ENCODE measurements at regions not wholly inside any gene's neighbourhood (a gene's known extent, or its start where the extent isn't known, plus 50 kb on each side); places are given as distances from the start of the nearest gene placed in this dataset.
"Not testable (repeated sequence)": the region's sequence is repeated elsewhere in the genome, so short reads cannot be mapped to it uniquely, and the experiment has no call there.

DNA sequence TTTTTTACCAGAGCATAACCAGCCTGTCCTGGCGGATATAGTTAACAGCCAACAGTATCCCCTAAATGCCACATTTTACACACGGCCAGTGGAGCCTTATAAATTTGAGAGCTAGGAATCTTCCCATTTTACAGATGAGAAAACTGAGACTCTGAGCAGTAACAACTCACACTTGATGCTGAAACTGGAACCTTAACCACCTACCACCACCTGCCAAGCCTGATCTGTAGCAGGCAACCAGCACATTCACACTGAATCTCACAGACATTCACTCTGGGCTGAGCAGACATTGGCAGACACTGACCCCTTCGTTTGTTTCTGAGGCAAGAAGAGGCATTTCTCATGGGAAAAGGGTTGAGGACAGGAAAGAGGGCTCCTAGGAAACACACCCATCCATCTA is 178.2 kb downstream of the BCL2L11 start:
- not testable (repeated sequence) for TF ChIP-seq POLR2AphosphoS5 (IDR thresholded peaks at IDR 0.05; ENCODE audit: low read depth, low read length); TAF1 (IDR thresholded peaks at IDR 0.05; ENCODE audit: low read depth, low read length); POLR2A (IDR thresholded peaks at IDR 0.05; ENCODE audit: low read depth, low read length); PAX5 (IDR thresholded peaks at IDR 0.05; ENCODE audit: insufficient read depth, low read length, severe bottlenecking); SPI1 (IDR thresholded peaks at IDR 0.05; ENCODE audit: low read depth, low read length); POU2F2 (IDR thresholded peaks at IDR 0.05; ENCODE audit: low read depth, low read length)

All from GM12891 (cell line).